Inferior parietal cortex (tissue), 1 donor: ENCODE measurements at regions not wholly inside any gene's neighbourhood (a gene's known extent, or its start where the extent isn't known, plus 50 kb on each side); places are given as distances from the start of the nearest gene placed in this dataset.
A peak's percentile ranks its signal among the peaks of the same experiment; 100 is the strongest.

ENCODE experiments used
- DNase-seq: peaks from one replicate; pipeline ENCODE4 v3.0.0-alpha.2; 2016; ENCODE audit errors: extremely low spot score

- DNase-seq = no peak
Observed at GRCh38 chr2:120548627-120549608, 186.8 kb upstream of the GLI2 start.

GRCh38 chr2:120549841-120550240, 185.8 kb upstream of the GLI2 start:
- no peak for DNase-seq

GRCh38 chr2:120550282-120550681, 185.4 kb upstream of the GLI2 start:
- no peak for DNase-seq

- DNase-seq = no peak
Observed at GRCh38 chr2:120550893-120551446, 184.7 kb upstream of the GLI2 start.

GRCh38 chr2:120551522-120551921, 184.1 kb upstream of the GLI2 start:
- DNase-seq = no peak

- no peak for DNase-seq
Observed at GRCh38 chr2:120552079-120552478, 183.6 kb upstream of the GLI2 start.

- peak; percentile 32 for DNase-seq
Observed at GRCh38 chr2:120552800-120553481, 182.7 kb upstream of the GLI2 start.

GRCh38 chr2:120554625-120555032, 181.0 kb upstream of the GLI2 start:
- no peak for DNase-seq

GRCh38 chr2:120555092-120555491, 180.6 kb upstream of the GLI2 start:
- DNase-seq = no peak

GRCh38 chr2:120556911-120557310, 178.8 kb upstream of the GLI2 start:
- DNase-seq = no peak

GRCh38 chr2:120558847-120559246, 176.8 kb upstream of the GLI2 start:
- DNase-seq = no peak

- DNase-seq = no peak
Observed at GRCh38 chr2:120559401-120559800, 176.3 kb upstream of the GLI2 start.

GRCh38 chr2:120560330-120560729, 175.3 kb upstream of the GLI2 start:
- no peak for DNase-seq

GRCh38 chr2:120561379-120562035, 174.2 kb upstream of the GLI2 start:
- DNase-seq = no peak

GRCh38 chr2:120562218-120563005, 173.3 kb upstream of the GLI2 start:
- no peak for DNase-seq

- DNase-seq = no peak
Observed at GRCh38 chr2:120563616-120564015, 172.1 kb upstream of the GLI2 start.

GRCh38 chr2:120564213-120565094, 171.2 kb upstream of the GLI2 start:
- no peak for DNase-seq

- no peak for DNase-seq
Observed at GRCh38 chr2:120565095-120565460, 170.6 kb upstream of the GLI2 start.

- DNase-seq = no peak
Observed at GRCh38 chr2:120565929-120566328, 169.7 kb upstream of the GLI2 start.

- DNase-seq = no peak
Observed at GRCh38 chr2:120566331-120567035, 169.2 kb upstream of the GLI2 start.
